NOMO-1 treated with DMSO at 0.1 percent for 48 hours (cell line): ENCODE measurements at regions not wholly inside any gene's neighbourhood (a gene's known extent, or its start where the extent isn't known, plus 50 kb on each side); places are given as distances from the start of the nearest gene placed in this dataset.

ENCODE experiments used
- DNase-seq: peaks from one replicate; lab custom pipeline; 2025; ENCODE audit not compliant: unreplicated experiment; lab: John Stamatoyannopoulos, UW

DNA sequence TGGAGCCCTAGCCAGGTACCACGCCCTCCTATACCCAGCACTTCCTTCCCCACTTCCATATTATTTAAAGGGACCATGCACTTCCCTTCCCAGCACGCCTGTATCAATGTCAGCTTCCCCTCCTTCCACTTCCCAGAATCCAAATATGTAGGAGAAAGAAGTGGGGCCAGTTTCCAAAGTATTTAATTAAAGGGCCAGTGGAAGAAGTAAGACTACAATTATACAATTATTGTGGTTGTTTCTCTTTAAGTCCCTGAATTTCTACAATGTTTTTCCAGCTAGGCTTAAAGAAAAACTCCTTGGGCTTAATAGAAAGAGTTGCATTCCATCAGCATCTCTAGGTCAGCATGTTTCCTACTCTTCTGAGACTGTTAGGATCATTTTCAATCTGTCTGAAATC, 515.8 kb downstream of the PREX1 start:
- DNase-seq, result no peak

DNA sequence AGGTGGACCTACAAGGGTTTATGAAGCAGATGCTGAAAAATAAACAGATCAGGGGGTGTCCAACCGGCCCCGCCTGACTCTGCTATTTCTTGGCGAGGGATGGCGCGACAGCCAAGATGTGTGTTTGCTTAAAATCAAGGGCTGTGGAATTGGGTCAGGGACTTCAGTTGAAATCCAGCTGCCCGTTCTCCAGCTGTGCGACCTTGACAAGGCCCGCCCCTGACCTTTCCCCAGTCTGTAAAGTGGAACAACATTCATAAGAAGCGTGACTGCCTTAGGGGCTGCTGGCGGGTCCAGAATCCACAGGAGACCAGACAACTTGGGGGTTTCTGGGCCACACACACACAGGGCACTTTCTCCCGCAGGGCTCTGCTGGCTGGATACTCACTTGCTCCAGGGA, 517.5 kb downstream of the PREX1 start:
- no peak for DNase-seq

DNA sequence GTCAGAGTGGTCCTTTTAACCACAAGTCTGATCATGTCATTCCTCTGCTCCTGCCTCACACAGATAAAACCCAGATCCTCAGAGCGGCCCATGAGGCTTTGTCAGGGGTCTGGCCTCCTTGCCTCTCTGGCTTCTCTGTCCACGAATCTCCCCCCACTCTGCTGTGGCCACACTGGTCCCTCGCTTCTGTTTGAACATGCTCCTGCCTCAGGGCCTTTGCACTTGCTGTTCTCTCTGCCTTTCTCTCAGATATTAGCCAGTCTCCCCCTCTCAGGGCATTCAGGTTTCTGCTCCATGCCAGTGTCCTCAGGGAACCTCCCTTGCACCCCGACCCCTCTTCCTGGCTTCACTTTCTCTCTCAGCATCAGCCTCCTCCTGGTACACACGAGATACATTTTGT, 518.5 kb downstream of the PREX1 start:
- DNase-seq, result no peak

DNA sequence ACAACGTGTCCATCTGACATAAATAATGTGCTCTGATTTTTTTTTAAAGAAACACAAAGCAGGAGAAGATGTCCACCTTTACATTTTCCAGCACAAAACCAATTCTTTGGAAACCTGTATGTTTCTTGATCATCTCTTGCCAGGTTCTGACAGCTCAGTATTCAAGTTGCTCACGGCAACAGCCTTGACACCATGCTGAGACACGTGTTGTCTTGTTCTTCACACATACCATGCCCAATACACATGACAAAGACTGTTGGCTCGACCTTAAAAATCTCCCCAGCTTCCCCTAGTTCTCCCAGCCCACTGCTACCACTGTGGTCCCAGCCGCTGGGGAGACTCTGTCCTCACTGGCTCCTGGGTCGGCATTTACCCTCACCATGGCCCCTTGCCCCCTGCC, 518.9 kb downstream of the PREX1 start:
- no peak for DNase-seq

DNA sequence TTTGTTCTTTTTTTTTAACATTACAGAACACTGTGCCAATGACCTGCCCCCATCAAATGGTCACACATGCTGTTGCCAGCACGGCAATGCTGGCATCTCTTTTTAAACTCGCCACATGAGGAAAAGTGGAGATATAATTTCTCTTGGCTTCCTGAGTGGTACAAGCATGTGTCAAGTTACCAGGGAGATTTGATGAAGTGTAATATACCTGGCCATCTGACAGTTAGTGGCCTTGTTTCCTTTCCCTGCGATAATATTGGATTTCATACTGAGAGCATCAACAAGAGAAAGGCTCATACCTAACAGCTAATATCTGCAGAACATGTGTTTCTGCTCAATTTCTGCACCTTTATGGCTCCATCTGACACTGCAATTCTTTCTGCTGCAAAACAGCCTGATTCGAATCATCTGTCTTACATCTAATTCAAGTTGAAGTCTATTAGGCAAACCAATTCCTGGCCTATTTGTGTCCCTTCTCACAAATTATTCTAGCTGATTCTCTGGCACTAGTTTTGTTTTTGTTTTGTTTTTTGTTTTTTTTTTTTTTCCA, 519.5 kb downstream of the PREX1 start:
- DNase-seq, result no peak

DNA sequence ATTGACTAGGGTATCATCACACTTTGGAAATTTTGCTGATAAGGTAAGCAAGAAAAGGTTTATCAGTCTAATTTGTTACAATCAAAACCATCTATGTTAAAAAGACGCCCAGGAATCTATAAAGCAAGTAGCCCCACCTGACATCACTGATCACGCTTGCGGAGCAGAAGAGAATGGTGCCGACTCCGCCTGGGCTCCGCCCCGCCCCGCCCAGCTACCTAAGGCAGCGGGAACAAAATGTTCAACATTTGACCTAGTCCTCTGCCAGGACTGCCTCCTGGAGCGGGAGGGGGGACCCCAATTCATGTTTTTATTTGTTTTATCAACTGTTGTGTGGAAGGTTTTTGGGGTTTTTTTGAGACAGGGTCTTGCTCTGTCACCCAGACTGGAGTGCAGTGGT, 520.5 kb downstream of the PREX1 start:
- DNase-seq, result no peak

DNA sequence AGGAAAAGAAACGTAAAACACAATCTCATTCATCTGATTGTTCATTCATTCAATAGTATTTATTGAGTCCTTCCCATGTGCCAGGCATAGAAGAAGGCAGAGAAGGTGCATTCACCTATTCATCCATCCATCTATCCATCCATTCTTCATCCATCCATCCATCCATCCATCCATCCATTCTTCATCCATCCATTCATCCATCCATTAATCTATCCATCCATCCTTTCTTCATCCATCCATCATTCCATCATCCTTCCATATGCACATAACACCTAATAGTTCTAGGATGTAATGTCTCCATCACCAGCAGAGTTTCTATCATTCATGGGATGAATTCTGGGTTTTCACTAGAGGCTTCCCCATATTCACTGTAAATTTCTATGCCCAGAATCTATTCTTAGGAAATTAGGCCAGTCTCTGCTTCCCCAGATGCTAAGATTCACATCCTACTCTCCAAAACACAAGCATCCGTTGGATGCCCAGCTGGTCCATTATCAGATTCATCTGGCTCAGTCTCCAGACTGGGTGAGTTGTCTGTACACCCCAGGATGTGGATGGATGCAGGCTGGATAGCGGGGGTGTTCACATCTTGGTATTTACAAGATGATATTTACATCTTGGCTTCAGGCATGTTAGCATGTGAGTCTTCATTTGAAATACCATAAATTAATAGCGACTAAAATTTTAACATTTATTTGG, 517.7 kb upstream of the SULF2 start:
- no peak for DNase-seq

DNA sequence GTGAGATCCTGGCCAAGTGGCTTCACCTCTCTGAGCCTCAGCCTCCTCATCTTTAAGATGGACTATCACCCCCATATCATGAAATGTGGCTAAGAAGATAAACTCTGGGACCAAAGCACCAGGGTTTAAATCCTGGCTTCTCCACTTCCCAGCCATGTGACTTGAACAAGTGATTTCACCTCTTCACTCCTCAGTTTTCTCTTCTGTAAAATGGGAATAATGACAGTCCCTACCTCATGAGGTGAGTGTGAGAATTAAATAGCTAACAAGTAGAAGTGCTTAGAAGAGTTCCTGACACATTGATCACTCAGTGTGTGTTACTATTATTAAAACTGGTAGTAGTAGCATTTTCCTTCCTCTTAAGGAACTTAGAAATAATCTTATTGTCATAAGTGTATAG, 516.9 kb upstream of the SULF2 start:
- no peak for DNase-seq

DNA sequence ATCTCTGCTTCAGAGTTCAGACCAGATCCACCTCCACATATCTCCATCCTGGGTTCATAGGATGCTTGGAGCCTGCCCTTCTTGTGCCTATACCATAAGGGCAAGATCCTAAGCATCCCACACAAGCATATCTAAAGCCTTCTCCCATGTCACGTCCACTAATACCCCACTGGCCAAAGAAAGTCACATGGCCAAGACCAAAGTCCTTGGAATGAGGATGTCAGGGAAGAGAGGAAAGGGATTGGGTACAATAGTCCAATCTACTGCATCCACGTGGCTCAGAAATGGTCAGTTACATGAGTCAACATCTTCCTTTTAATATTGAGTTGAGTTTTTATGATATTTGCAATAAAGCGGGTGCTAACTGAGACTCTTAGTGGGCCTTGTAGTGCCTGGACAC, 515.9 kb upstream of the SULF2 start:
- DNase-seq, result no peak

DNA sequence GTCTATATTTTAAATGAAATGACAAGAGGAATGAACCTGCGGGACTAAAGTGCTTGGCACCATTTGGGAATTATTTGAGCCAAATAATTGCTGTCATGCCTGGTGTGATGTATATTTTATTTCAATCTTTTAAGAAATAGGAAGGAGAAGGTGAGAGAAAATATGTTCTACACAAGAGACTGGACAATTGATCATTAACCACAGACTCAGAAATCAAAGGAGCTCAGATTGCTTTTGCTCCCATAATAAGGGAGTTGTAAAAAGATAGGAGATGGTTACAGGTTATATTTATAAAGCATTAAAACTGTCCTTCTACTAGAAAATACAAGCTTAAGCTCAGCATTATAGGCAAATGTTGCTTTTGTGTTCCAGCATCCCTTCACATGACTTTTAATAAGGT, 515.2 kb upstream of the SULF2 start:
- no peak for DNase-seq

DNA sequence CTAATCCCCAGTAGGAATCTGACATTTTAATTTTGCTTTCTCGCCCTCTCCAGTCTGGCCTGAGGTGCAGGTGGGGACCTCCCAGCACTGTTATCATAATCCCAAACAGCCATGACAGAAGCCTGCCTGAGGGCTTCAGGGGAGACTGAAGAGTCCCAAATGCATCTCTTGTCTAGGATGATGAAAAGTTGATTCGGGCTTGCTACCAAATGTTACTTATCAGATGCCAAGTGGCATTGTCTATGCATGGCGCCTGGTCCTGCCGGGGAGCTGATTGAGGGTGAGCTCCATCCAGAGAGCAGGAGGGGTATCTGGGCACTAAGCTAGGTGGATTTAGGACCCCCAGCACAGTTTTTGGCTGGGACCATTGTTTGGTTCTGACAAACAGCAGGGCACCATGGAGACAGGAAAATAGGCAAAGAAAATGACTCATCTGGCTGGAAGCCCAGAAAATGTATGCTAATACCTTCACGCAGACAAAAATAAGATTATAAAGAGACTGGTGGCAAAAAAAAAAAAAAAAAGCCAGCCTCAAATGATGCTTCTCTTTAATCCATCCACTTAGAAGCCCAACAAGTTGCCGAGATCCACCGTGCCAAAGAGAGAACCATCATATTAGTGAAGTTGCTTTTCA, 513.7 kb upstream of the SULF2 start:
- no peak for DNase-seq

DNA sequence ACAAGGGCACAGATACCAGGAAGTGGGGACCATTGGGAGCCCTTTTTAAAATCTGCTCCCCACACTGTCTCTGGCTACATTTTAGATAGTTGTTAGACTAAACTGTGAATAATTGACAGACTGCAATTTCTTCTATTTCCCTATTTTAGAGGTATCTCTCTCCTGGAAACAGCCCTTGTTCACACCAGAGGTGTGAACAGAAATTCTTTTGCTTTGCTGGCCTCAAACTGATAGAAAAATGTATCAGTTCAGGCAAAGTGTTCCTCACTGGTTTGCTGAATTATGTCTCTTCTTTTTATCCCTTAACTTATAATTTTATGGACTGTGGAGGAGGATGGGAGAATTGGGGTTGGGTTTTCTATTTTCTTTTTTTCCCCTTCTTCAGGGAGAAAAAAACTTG, 513.2 kb upstream of the SULF2 start:
- DNase-seq, result no peak

DNA sequence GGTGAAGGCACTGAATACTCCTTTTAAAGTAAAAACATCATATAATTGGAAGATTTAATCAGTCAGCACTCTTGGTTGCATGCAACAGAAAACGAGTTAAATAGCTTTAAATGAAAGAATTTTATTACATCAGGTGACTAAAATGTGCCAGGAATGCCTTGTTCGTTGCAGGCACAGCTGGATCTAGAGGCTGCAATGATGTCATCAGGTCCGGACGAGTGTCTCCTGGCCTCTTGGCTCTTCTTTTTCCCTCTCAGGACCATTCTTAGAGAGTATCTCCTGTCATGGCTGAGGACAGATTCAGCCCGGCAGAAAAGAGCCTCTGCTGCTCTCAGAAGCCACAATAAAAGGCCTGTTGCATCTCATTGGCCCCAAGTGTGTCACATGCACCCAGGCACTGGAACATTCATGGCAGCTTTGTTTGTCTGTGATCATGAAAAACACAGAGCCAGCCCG, 510.7 kb upstream of the SULF2 start:
- DNase-seq, result no peak

DNA sequence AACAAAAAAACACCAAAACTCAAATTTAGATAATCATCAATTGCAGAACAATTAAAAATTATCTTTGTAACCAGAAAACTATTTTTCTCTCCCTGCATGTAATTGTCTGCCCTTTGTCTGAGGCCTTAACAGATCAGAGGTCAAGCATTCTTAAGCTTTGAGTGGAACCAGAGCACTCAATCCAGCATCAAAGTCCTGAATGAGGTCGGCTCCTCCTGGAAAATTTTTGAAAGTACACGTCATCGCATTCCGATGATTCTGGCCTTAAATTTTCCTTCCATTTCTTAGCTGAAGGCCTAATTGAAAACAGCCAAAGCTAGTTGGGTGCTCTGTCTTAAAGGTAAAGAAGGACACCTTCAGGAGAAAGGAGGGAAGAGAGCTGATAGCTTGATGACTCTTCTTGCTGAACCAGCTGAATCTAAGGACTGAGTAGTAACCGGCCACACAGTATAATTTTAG, 510.2 kb upstream of the SULF2 start:
- DNase-seq, result no peak

DNA sequence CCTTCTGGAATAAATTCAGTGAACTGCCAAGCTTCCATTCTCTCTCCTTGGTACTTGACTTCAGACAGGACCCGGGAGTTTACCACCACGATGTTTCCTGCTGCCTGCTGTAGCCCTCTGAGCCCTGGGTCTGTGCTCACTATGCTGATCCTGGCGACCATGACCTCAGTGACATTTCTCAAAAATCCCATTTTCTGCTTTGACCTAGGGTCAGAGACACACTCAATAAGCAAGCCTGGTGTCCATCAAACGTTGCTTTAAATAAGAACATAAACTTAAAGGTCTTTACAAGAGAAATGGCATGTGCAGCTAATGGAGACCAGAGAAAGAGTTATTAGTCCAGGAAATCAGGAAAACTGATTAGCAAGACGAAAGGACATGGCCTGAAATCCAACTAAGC, 509.7 kb upstream of the SULF2 start:
- DNase-seq, result no peak

DNA sequence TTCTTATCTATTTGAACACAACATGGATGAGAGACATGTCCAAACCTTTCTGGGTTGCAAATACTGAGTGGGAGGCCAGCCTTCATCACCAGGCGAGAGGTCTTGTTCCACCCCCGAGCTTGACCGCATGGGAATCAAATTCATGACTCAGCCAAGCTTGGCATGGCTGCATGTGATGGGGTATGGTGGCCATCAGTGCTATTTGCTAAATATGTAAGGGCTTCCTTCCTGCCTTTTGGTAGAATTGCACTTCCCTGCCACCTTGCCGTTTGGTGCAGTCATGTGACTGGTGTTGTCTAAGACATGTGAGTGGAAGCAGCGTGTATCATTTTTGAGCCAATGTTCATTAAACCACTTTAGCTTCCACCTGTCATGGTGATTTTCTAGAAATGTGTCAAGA, 508.9 kb upstream of the SULF2 start:
- no peak for DNase-seq

DNA sequence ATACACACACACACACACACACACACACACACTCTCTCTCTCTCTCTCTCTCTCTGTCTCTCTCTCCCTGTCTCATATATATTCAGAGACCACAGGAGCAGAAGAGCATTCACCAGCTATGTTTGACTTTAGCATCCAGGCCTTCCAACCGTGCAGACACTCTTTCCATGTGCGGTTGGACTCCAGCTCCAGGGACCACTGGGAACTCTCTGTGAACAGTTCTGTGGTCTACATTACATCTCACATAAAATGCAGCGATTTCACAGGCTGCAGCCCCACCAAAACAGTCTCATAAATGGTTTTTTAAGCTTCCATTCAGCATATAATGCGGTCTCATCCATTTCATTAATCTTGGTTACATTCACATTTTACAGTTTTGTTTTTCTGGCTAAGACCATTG, 508.4 kb upstream of the SULF2 start:
- DNase-seq, result no peak

DNA sequence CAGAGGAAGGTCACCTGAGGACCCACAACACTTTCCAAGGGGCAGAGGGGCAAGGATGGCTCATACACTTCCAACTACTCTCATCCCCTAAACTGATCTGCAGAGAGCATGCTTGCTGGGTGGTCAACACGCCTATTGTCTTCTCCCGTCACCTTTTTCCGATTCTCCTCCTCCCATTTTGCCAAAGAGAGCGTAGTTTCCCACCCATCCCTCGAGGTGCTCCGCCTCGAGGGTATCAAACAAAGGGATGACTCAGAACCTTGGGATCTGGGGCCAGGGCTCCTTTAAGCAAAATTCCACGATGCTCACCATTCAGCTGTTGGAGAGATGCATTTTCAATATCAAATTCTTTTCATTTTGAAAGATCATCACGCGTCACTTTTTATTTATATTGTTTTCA, 507.5 kb upstream of the SULF2 start:
- no peak for DNase-seq

DNA sequence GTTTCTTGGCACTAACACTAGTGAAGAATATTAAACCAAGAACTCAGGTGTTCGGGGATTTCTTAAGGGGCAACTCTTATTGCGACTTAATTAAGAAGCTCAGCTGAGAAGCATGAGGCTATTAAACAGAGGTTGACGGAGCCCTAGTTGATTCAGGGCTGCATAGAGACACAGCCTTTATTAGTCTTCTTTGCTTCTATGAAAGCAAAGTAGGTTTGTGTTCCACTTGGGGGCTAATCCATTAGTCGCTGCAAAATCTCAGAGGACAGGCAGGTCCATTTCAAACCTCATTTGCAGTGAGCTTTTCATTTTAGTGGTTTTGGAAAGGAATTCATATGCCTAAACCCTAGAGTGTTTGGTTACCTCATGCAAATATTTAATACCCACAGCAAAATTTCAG, 506.6 kb upstream of the SULF2 start:
- no peak for DNase-seq

DNA sequence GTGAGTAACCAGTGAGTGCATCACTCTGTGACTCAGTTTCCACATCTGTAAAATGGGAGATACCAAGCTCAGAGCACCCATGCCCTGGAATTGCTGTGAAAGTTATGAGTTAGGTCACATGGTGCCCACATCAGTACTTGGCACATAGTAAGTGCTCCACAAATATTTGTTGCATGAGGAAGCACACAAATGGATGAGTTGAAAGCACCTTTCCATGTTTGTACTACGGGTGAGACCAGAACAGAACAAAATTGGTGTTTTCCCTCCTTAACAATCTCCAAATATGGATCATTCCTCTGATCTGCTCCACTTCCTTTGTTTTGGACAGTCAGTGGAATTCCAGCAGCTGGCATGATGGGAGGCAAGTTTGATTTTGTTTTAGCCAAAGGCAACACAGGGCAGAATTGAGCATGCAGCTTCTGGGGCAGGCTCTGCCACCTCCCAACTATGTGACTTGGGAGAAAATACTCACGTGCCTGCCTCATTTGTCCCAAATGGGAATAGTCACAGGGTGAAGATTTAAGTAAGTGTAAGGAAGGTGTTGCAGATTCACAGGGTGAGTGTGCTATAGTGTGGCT, 503.7 kb upstream of the SULF2 start:
- no peak for DNase-seq

DNA sequence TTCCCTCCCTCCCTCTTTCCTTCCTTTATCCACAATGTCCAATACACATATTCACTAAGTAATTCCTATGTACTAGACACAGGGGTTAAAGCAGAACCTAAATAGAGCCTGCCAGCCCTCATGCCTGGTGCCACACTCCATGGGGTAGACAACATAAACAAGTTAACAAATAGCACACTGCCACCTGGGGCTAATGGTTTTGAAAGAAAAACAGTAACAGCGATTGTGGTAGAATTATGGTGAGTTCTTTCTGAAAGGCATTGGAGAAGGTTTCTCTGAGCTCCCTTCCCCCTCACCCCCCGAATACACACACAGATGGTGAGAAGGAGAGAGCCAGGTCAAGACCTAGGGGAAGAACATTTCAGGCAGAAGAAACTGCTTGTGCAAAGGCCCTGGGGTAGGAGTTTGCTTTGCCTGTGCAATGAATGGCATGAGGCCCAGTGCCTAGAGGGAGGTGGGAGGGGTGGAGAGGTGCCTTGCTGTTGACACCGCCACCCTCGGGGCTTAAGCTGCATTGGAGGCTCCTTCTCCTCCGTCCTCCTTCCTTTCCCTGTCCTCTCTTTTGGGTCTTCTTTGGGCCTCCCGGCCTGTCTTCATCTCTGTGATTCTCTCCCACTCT, 502.4 kb upstream of the SULF2 start:
- DNase-seq, result no peak

DNA sequence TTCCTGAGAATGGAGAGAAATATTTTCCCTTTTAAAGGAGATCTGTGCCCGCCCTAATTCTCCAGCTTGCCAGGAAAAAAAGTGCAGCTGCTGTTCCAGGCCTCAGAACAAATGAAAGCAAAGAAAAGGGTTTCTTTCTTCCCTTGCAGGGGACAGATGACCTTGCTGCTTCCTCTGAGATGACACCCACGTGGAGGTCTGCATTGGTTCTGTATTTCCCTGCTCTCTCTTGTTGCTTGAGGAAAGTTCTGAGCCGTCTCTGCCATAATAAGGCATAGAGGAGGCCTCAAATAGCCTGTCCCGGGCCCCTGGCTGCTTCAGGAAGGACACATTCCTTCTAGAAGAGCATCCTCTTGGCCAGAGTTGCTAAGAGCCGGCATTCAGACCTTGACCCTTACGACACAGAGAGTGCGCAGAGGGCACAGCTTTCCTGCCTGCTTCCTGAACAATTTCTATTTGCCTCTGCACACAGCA, 501.8 kb upstream of the SULF2 start:
- no peak for DNase-seq
